ENCODE measurements at regions not wholly inside any gene's neighbourhood (a gene's known extent, or its start where the extent isn't known, plus 50 kb on each side); places are given as distances from the start of the nearest gene placed in this dataset.

DNA sequence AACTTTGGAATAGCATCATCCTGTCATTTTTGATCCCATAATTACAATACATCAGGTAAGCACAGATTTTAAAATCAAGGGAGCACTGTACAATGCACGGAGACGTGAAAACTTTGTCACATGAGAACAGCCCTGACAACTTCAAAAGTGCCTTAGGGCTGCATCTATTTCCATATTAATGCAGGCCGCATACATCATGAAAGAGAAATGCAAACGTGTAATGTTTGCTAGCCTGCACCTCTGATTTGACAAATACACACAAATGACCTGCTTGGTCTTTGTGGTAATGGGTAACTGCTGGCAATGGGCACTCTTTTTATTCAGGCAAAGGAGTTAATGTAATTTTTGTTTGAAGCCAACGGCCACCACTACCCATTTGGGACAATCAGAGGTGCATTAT is 202.0 kb upstream of the EPHA4 start:
- TF ChIP-seq, protein P1, sequence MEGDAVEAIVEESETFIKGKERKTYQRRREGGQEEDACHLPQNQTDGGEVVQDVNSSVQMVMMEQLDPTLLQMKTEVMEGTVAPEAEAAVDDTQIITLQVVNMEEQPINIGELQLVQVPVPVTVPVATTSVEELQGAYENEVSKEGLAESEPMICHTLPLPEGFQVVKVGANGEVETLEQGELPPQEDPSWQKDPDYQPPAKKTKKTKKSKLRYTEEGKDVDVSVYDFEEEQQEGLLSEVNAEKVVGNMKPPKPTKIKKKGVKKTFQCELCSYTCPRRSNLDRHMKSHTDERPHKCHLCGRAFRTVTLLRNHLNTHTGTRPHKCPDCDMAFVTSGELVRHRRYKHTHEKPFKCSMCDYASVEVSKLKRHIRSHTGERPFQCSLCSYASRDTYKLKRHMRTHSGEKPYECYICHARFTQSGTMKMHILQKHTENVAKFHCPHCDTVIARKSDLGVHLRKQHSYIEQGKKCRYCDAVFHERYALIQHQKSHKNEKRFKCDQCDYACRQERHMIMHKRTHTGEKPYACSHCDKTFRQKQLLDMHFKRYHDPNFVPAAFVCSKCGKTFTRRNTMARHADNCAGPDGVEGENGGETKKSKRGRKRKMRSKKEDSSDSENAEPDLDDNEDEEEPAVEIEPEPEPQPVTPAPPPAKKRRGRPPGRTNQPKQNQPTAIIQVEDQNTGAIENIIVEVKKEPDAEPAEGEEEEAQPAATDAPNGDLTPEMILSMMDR (IDR thresholded peaks at IDR 0.05), result no peak
- TF ChIP-seq POLR2A (IDR thresholded peaks at IDR 0.05), result no peak
